ENCODE measurements at regions not wholly inside any gene's neighbourhood (a gene's known extent, or its start where the extent isn't known, plus 50 kb on each side); places are given as distances from the start of the nearest gene placed in this dataset.

DNA sequence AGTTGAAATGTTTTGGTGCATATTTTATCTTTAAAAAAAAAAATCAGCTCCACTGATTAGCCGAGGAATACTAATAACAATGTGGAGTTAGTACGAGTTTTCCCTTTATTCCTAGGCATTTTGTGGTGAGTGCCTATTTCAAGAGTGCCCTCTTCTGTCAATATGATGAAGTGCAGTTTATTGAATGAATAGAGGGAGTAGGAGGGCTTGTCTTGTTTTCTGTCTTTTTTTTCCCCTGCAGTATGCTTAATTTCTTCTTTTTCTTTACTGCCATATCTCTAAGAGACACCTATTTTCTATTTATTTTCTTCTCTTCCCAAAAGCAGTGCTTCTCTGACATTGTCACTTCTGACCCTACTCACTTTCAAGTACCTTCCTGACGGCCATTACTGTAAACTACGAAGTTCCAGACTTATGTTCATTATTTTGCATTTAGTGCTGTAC lies 169.6 kb upstream of the PITX1 start (continued):
- no peak for TF ChIP-seq MLXIP (CRISPR knock-in tag; IDR thresholded peaks at IDR 0.05; ENCODE audit: borderline replicate concordance)
- TF ChIP-seq ZNF337 (CRISPR knock-in tag; IDR thresholded peaks at IDR 0.05; ENCODE audit: borderline replicate concordance, low read depth), result no peak
- TF ChIP-seq CTCF (CRISPR knock-in tag; IDR thresholded peaks at IDR 0.05), result peak; percentile 41
- peak; percentile 68 for TF ChIP-seq STAG1 (CRISPR knock-in tag; IDR thresholded peaks at IDR 0.05)
- no peak for TF ChIP-seq ZSCAN5A (CRISPR knock-in tag; IDR thresholded peaks at IDR 0.05; ENCODE audit: borderline replicate concordance)
- TF ChIP-seq SIN3A (IDR thresholded peaks at IDR 0.05; ENCODE audit: borderline replicate concordance, low read depth, low read length), result no peak

- FAIRE-seq (no peak), DNase-seq (ENCODE audit: low spot score) (no peak), ATAC-seq (no peak)
- no peak overlapping the region for H3K4me2 ChIP-seq (ENCODE audit: low read depth, low read length)
- in situ Hi-C loops (cut with HindIII; ENCODE audit: extremely low pct_ligation_motif_present, low pct_unique_long_range_greater_than_20kb), result no loop called here
- peaks cover 6% of the 10 kb centered on the region for H3K4me1 ChIP-seq (ENCODE audit: insufficient read depth, low read length)
- BruUV-seq (replicated peaks), result no TSS peak
- H3K79me2 ChIP-seq (ENCODE audit: insufficient read depth, low read length), result no peaks in the 10 kb centered on the region
- ChIA-PET CTCF (ENCODE audit: low intra/inter-chr PET ratio, low total read pairs) (interaction anchor here (2.2 to 2.4 kb wide), 3 partner anchors 129 to 286 kb away, joined by 8 to 13 read pairs (median 10); no protein-coding TSS in a partner anchor), POLR2A (no interaction called here)
- no peak overlapping the region for H3K27ac ChIP-seq (ENCODE audit: extremely low read length, insufficient read depth, low read length)
- intact Hi-C loops (cut with micrococcal nuclease; ENCODE audit: unreplicated experiment), result no loop called here
- no peaks in the 10 kb centered on the region for H3K27me3 ChIP-seq (ENCODE audit: control insufficient read depth in 1 of 2, insufficient read depth in 2 of 2, low read length in 2 of 2)
- no peak overlapping the region for H2AFZ ChIP-seq (ENCODE audit: low read length)
- no peak overlapping the region for H3K9ac ChIP-seq (ENCODE audit: insufficient read depth, low read depth, low read length)
- 99% methylated on average over 2 of the region's 2 CpGs for WGBS (ENCODE audit: low lambda C conversion rate)
- no peaks in the 10 kb centered on the region for H4K20me1 ChIP-seq (ENCODE audit: insufficient read depth, low read length)
- no peak overlapping the region for H3K4me3 ChIP-seq (replicated peaks in 1 of 3; ENCODE audit: insufficient read depth in 1 of 3, low read depth in 2 of 3, low read length in 3 of 3)
- peaks cover 15% of the 10 kb centered on the region for H3K9me3 ChIP-seq (ENCODE audit: low read length)
- no peak for TF ChIP-seq TCF12 (IDR thresholded peaks at IDR 0.05)
- TF ChIP-seq TCF12 (CRISPR knock-in tag; IDR thresholded peaks at IDR 0.05), result no peak
- TF ChIP-seq MAFG (CRISPR knock-in tag; IDR thresholded peaks at IDR 0.05), result no peak
- TF ChIP-seq NFE2 (CRISPR knock-in tag; IDR thresholded peaks at IDR 0.05), result no peak
- TF ChIP-seq POGK (CRISPR knock-in tag; conservative IDR thresholded peaks at IDR 0.05), result no peak
- TF ChIP-seq ZNF678 (CRISPR knock-in tag; IDR thresholded peaks at IDR 0.05), result no peak
- no peak for TF ChIP-seq ZNF180 (CRISPR knock-in tag; IDR thresholded peaks at IDR 0.05; ENCODE audit: borderline replicate concordance, low read depth)
- TF ChIP-seq FOXA3 (CRISPR knock-in tag; IDR thresholded peaks at IDR 0.05), result no peak
- no peaks in the 10 kb centered on the region for H3K36me3 ChIP-seq (replicated peaks in 1 of 2; ENCODE audit: control insufficient read depth in 1 of 2, insufficient read depth in 2 of 2, low read length in 2 of 2)
Observed at GRCh38 chr5:135203019-135203418, 169.0 kb upstream of the PITX1 start.

Measured in HepG2 (cell line).